Mucosa of descending colon (tissue), 3 donors: ENCODE measurements at regions not wholly inside any gene's neighbourhood (a gene's known extent, or its start where the extent isn't known, plus 50 kb on each side); places are given as distances from the start of the nearest gene placed in this dataset.

Experiments used
- ATAC-seq: fragments of 200-7000 bp; cut with Tn5 transposase; one replicate; pipeline ENCODE4 v1.9.1; 2020; ENCODE audit warnings: mild to moderate bottlenecking, moderate library complexity
- DNase-seq, 3 donors: peaks; one replicate each; pipeline ENCODE4 v3.0.0-alpha.2; 2020
- H3K36me3 ChIP-seq: fragments of 200-600 bp; one replicate; pipeline ENCODE4 v1.8.0; 2021; ENCODE audit warnings: low read depth, mild to moderate bottlenecking
- H3K4me1 ChIP-seq: fragments of 200-600 bp; one replicate; pipeline ENCODE4 v1.8.0; 2021; ENCODE audit warnings: low read depth, mild to moderate bottlenecking
- H3K4me3 ChIP-seq: fragments of 200-600 bp; one replicate; pipeline ENCODE4 v1.8.0; 2021; ENCODE audit warnings: mild to moderate bottlenecking
- H3K9me3 ChIP-seq: fragments of 200-600 bp; one replicate; pipeline ENCODE4 v1.8.0; 2021; ENCODE audit warnings: mild to moderate bottlenecking
- intact Hi-C, 2 donors: fragments of 100-400 bp; cut with DNase I in 1 of 2; cut with micrococcal nuclease in 1 of 2; formaldehyde crosslinking; loops; one replicate each; pipeline versions ENCODE4 v1.11.0 to v1.11.1; 2022; cut with DNase I, micrococcal nuclease
- TF ChIP-seq, protein P1 (sequence below): fragments of 200-600 bp; IDR thresholded peaks from one replicate; pipeline ENCODE4 v1.8.0; 2022; ENCODE audit warnings: antibody characterized with exemption, mild to moderate bottlenecking
- donor health status: DM: no; HTN: no; CAD: no; lungs with moderate emphysema.
- donor health status: DM: no; HTN: no; CAD: no.
- donor health status: DM: no; HTN: yes; CAD: no.

DNA sequence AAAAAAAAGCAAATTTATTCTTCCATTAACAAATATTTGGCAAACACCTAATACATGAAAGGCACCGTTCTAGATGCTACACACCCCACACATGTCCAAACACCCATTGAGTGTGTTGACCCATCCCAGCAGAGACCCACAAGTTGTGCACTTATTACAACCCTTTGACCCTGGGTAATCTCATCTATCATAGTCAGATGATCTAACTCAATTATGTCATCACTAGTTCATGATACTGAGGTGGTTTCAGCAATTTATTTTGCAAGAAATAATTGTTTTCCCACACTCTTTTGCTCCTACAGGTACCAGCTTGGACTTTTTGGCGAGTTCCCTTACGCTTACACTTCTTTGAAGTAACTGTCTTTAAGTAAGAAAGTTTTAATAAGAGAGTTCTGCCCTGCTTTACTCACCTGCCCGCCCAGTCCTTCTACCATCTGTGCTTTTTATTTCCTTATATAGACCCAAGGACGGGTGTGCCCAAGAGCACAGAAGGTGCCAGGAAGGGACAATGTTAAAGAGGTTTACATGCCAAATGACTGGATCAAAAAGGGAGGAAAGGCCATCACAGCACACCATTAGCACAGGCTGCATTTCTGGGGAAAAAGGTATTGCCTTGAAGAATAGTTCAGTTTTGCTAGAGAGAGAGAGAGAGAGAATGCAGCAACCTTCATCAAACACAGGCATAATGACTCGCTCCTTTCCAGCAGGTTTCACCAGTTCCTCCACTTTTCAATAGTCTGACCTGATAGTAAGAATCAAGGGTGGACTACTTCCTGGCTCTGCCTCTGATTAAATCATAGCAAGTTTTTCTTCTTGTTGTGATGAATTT lies 54.5 kb upstream of the ATP11B start:
- intact Hi-C loops = no loop called here
- ATAC-seq (peak; percentile 92), DNase-seq (peak in 1 of 3 donors; percentile 71)
- Histone ChIP-seq H3K9me3 (no peaks in the 10 kb centered on the region), H3K4me1 (peaks cover 16% of the 10 kb centered on the region), H3K36me3 (no peaks in the 10 kb centered on the region), H3K4me3 (no peak overlapping the region)
- TF ChIP-seq, protein P1, sequence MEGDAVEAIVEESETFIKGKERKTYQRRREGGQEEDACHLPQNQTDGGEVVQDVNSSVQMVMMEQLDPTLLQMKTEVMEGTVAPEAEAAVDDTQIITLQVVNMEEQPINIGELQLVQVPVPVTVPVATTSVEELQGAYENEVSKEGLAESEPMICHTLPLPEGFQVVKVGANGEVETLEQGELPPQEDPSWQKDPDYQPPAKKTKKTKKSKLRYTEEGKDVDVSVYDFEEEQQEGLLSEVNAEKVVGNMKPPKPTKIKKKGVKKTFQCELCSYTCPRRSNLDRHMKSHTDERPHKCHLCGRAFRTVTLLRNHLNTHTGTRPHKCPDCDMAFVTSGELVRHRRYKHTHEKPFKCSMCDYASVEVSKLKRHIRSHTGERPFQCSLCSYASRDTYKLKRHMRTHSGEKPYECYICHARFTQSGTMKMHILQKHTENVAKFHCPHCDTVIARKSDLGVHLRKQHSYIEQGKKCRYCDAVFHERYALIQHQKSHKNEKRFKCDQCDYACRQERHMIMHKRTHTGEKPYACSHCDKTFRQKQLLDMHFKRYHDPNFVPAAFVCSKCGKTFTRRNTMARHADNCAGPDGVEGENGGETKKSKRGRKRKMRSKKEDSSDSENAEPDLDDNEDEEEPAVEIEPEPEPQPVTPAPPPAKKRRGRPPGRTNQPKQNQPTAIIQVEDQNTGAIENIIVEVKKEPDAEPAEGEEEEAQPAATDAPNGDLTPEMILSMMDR = no peak

DNA sequence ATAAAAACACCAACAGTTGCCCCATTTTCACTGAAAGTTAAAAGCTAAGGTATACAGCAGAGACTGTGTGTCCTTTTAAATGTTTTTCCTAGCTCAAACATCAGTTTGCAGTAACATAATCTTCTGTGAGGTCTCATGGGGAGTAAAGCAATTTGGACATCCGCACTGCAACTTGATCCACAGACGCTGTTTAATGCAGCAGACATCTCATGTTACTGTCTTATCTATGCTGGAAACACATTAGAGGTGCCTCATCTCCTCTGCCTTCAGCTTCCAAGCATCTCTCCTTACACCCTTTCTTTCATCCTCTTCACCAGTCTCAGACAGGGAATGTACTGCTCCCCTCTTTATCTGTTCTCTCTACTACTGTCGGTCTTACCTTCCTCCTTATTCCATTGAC lies 53.7 kb upstream of the ATP11B start:
- no peak overlapping the region for H3K4me3 ChIP-seq
- no peaks in the 10 kb centered on the region for H3K9me3 ChIP-seq
- intact Hi-C loops = no loop called here
- ATAC-seq = no peak
- peaks cover 16% of the 10 kb centered on the region for H3K4me1 ChIP-seq
- TF ChIP-seq, protein P1 = no peak
- no peak for DNase-seq
- H3K36me3 ChIP-seq = no peaks in the 10 kb centered on the region

DNA sequence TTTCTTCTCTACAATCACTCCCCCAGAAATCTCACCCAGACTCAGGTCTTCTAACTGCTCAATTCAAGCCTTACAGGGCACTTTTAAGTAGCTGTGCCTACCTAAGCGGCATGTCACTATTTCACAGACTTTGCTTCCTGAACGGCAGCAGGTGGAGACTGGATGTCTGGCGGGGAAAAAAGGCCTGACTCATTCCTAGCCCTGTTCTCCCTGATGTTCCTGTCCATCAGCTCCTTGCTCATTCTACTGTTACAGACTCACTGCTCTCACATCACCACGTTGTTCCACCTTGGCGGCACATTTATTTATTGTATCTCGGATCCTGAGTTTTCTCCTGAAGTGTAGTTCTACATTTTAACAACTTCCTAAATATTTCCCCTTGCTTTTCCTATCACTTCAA lies 52.6 kb upstream of the ATP11B start:
- Histone ChIP-seq H3K4me3 (no peak overlapping the region), H3K36me3 (no peaks in the 10 kb centered on the region), H3K4me1 (peaks cover 16% of the 10 kb centered on the region), H3K9me3 (no peaks in the 10 kb centered on the region)
- DNase-seq = peak in 1 of 3 donors; percentile 67
- TF ChIP-seq, protein P1 = no peak
- intact Hi-C loops = no loop called here
- peak; percentile 80 for ATAC-seq

DNA sequence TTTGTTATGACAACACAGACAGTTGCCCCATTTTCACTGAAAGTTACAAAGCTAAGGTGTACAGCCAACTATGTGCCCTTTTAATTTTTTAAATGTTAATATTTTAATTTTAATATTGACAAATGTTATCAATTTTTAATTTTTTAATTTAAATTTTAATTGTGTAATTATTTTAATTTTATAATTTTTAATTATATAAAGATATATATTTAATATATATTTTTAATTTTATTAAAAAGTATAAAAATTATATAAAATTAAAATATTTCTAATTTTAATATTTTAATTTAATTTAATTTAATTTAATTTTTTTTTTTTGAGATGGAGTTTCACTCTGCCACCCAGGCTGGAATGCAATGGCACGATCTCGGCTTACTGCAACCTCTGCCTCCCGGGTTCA lies 52.1 kb upstream of the ATP11B start:
- H3K36me3 ChIP-seq = no peaks in the 10 kb centered on the region
- no peaks in the 10 kb centered on the region for H3K9me3 ChIP-seq
- H3K4me1 ChIP-seq = peaks cover 16% of the 10 kb centered on the region
- H3K4me3 ChIP-seq = no peak overlapping the region
- DNase-seq (no peak), ATAC-seq (no peak)
- intact Hi-C loops = no loop called here
- TF ChIP-seq, protein P1 = no peak
